ENCODE measurements at regions not wholly inside any gene's neighbourhood (a gene's known extent, or its start where the extent isn't known, plus 50 kb on each side); places are given as distances from the start of the nearest gene placed in this dataset.

DNA sequence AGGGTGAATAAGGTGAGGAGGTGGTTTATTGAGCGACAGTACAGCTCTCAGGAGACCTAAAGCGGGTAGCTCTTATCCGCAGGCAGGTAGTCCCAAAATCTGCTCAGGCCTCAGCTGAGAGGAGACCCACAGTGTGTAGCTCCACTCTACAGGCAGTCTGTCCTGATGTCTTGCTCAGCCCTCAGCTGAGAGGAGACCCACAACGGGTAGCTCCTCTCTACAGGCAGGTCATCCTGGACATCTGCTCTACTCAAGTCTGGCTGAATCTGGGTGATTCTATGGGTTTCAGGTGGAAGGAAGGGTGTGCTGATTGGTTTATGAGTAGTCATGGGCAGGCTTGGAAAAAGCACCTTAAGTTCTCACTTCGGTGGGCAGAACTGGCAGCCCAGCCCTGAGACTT lies 55.6 kb upstream of the ABCB5 start:
- TF ChIP-seq, protein P1, sequence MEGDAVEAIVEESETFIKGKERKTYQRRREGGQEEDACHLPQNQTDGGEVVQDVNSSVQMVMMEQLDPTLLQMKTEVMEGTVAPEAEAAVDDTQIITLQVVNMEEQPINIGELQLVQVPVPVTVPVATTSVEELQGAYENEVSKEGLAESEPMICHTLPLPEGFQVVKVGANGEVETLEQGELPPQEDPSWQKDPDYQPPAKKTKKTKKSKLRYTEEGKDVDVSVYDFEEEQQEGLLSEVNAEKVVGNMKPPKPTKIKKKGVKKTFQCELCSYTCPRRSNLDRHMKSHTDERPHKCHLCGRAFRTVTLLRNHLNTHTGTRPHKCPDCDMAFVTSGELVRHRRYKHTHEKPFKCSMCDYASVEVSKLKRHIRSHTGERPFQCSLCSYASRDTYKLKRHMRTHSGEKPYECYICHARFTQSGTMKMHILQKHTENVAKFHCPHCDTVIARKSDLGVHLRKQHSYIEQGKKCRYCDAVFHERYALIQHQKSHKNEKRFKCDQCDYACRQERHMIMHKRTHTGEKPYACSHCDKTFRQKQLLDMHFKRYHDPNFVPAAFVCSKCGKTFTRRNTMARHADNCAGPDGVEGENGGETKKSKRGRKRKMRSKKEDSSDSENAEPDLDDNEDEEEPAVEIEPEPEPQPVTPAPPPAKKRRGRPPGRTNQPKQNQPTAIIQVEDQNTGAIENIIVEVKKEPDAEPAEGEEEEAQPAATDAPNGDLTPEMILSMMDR (IDR thresholded peaks at IDR 0.05; ENCODE audit: low read depth, low read length), result no peak
- TF ChIP-seq EZH2phosphoT487 (IDR thresholded peaks at IDR 0.05; ENCODE audit: low read depth), result no peak
